ENCODE measurements at regions not wholly inside any gene's neighbourhood (a gene's known extent, or its start where the extent isn't known, plus 50 kb on each side); places are given as distances from the start of the nearest gene placed in this dataset.

- peak overlapping the region in 1 of 7 donors; percentile 60 for H3K27ac Mint-ChIP-seq
- H3K4me1 Mint-ChIP-seq: no peaks in the 10 kb centered on the region
- H3K36me3 ChIP-seq (replicated peaks in 1 of 2; ENCODE audit: control insufficient read depth in 1 of 2, insufficient read depth in 2 of 2, low read length in 2 of 2): no peaks in the 10 kb centered on the region
- DNase-seq: no peak
- H3K4me3 Mint-ChIP-seq: no peak overlapping the region
- H3K79me2 ChIP-seq (ENCODE audit: insufficient read depth, low read length): no peaks in the 10 kb centered on the region
- no peaks in the 10 kb centered on the region for H3K36me3 Mint-ChIP-seq
- H2AFZ ChIP-seq (ENCODE audit: insufficient read depth, low read depth, low read length, poor library complexity, severe bottlenecking): no peak overlapping the region
- H3K9ac ChIP-seq (ENCODE audit: insufficient read depth, low read length, poor library complexity, severe bottlenecking): no peak overlapping the region
- no peak overlapping the region for H3K4me2 ChIP-seq (replicated peaks; ENCODE audit: extremely low read depth, low read length, poor library complexity, severe bottlenecking)
- TF ChIP-seq, protein P1, sequence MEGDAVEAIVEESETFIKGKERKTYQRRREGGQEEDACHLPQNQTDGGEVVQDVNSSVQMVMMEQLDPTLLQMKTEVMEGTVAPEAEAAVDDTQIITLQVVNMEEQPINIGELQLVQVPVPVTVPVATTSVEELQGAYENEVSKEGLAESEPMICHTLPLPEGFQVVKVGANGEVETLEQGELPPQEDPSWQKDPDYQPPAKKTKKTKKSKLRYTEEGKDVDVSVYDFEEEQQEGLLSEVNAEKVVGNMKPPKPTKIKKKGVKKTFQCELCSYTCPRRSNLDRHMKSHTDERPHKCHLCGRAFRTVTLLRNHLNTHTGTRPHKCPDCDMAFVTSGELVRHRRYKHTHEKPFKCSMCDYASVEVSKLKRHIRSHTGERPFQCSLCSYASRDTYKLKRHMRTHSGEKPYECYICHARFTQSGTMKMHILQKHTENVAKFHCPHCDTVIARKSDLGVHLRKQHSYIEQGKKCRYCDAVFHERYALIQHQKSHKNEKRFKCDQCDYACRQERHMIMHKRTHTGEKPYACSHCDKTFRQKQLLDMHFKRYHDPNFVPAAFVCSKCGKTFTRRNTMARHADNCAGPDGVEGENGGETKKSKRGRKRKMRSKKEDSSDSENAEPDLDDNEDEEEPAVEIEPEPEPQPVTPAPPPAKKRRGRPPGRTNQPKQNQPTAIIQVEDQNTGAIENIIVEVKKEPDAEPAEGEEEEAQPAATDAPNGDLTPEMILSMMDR (IDR thresholded peaks at IDR 0.05): no peak
- no peaks in the 10 kb centered on the region for H4K20me1 ChIP-seq (ENCODE audit: insufficient read depth, low read length)
- H3K4me3 ChIP-seq (replicated peaks in 1 of 3; ENCODE audit: low read depth in 2 of 3, low read length in 3 of 3): no peak overlapping the region
- H3K27me3 Mint-ChIP-seq (ENCODE audit: low read depth in 3 of 3): no peaks in the 10 kb centered on the region
- H3K9me3 Mint-ChIP-seq: peaks cover 0 to 8% (median 4%) of the 10 kb centered on the region in 7 donors
- 0% methylated on average over 1 of the region's 2 CpGs for WGBS (ENCODE audit: insufficient coverage)
- no peak overlapping the region for H3K27ac ChIP-seq (ENCODE audit: low read depth in 1 of 2, low read length in 2 of 2)
- intact Hi-C loops (cut with micrococcal nuclease): no loop called here
- no peaks in the 10 kb centered on the region for H3K9me3 ChIP-seq (replicated peaks in 1 of 2; ENCODE audit: control insufficient read depth in 1 of 2, insufficient read depth in 1 of 2, low read length in 2 of 2)
- H3K27me3 ChIP-seq (ENCODE audit: control insufficient read depth in 2 of 2, insufficient read depth in 2 of 2, low read length in 2 of 2): no peaks in the 10 kb centered on the region
- H3K4me1 ChIP-seq (ENCODE audit: control insufficient read depth in 1 of 2, insufficient read depth in 2 of 2, low read length in 2 of 2): no peaks in the 10 kb centered on the region
These were observed 298.8 kb upstream of the TBX3 start for GRCh38 chr12:114982760-114983159.

DNA sequence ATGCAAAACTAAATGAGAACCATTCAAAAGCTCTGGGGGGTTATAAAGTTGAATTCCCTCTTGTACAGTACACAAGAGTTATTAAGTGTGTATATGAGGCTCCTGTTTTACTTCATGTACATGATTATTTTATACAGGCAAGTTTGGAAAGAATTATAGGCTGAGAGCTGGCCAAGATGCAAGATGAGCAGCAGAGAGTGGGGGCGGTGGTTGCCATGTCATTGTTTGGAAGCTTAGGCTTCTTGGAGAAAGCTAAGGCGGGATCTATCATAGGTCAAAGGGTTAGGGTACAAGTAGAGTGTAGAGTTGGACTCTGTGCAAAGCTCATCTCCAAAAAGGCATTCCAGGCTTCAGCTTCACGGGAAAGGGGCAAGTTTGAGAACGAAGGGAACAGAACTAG, 297.1 kb upstream of the TBX3 start:
- no peaks in the 10 kb centered on the region for H3K27me3 Mint-ChIP-seq (ENCODE audit: low read depth in 3 of 3)
- Histone ChIP-seq H3K9me3 (replicated peaks in 1 of 2; ENCODE audit: control insufficient read depth in 1 of 2, insufficient read depth in 1 of 2, low read length in 2 of 2) (no peaks in the 10 kb centered on the region), H3K27ac (ENCODE audit: low read depth in 1 of 2, low read length in 2 of 2) (no peak overlapping the region), H3K79me2 (ENCODE audit: insufficient read depth, low read length) (no peaks in the 10 kb centered on the region), H3K27me3 (ENCODE audit: control insufficient read depth in 2 of 2, insufficient read depth in 2 of 2, low read length in 2 of 2) (no peaks in the 10 kb centered on the region), H3K9ac (ENCODE audit: insufficient read depth, low read length, poor library complexity, severe bottlenecking) (no peak overlapping the region), H3K36me3 (replicated peaks in 1 of 2; ENCODE audit: control insufficient read depth in 1 of 2, insufficient read depth in 2 of 2, low read length in 2 of 2) (no peaks in the 10 kb centered on the region), H4K20me1 (ENCODE audit: insufficient read depth, low read length) (no peaks in the 10 kb centered on the region), H3K4me3 (replicated peaks in 1 of 3; ENCODE audit: low read depth in 2 of 3, low read length in 3 of 3) (no peak overlapping the region), H3K4me2 (replicated peaks; ENCODE audit: extremely low read depth, low read length, poor library complexity, severe bottlenecking) (no peak overlapping the region), H2AFZ (ENCODE audit: insufficient read depth, low read depth, low read length, poor library complexity, severe bottlenecking) (no peak overlapping the region), H3K4me1 (ENCODE audit: control insufficient read depth in 1 of 2, insufficient read depth in 2 of 2, low read length in 2 of 2) (no peaks in the 10 kb centered on the region)
- TF ChIP-seq, protein P1 (IDR thresholded peaks at IDR 0.05): no peak
- no peak for DNase-seq
- no peak overlapping the region for H3K27ac Mint-ChIP-seq
- H3K4me1 Mint-ChIP-seq: no peaks in the 10 kb centered on the region
- no peak overlapping the region for H3K4me3 Mint-ChIP-seq
- intact Hi-C loops (cut with micrococcal nuclease): no loop called here
- no peaks in the 10 kb centered on the region for H3K36me3 Mint-ChIP-seq
- peaks cover 0 to 8% (median 3%) of the 10 kb centered on the region in 7 donors for H3K9me3 Mint-ChIP-seq
- WGBS (ENCODE audit: insufficient coverage): 70% methylated on average over 4 of the region's 4 CpGs
